ENCODE measurements at regions not wholly inside any gene's neighbourhood (a gene's known extent, or its start where the extent isn't known, plus 50 kb on each side); places are given as distances from the start of the nearest gene placed in this dataset.
"Not testable (repeated sequence)": the region's sequence is repeated elsewhere in the genome, so short reads cannot be mapped to it uniquely, and the experiment has no call there.

DNA sequence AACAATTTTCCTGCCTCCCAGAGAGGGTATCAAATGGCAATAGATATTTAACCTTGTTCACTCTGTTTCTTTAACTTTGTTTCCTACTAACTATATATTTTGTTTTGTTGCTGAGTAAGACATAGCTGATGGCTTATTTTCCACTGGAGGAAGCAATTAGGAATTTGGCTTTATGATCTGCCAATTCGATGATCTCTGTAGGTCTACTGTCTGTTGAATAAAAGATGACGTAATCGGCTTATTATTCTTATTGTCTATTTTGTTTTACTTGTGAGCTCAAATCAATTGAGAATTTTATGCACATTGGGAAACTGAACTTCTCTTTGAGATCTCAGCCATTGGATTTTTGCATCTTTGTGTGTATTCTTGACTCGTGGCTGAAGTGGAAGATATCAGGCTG is 862.6 kb downstream of the EFNB2 start:
- Histone ChIP-seq H3K36me3 (no peaks in the 10 kb centered on the region), H3K9me3 (ENCODE audit: low read depth) (no peaks in the 10 kb centered on the region), H3K4me3 (no peak overlapping the region), H3K27me3 (no peaks in the 10 kb centered on the region), H3K4me1 (ENCODE audit: low read depth) (no peaks in the 10 kb centered on the region), H3K27ac (no peak overlapping the region)
- no peak for DNase-seq (ENCODE audit: low read depth in 1 of 2, low spot score in 1 of 2)
- TF ChIP-seq, protein P1, sequence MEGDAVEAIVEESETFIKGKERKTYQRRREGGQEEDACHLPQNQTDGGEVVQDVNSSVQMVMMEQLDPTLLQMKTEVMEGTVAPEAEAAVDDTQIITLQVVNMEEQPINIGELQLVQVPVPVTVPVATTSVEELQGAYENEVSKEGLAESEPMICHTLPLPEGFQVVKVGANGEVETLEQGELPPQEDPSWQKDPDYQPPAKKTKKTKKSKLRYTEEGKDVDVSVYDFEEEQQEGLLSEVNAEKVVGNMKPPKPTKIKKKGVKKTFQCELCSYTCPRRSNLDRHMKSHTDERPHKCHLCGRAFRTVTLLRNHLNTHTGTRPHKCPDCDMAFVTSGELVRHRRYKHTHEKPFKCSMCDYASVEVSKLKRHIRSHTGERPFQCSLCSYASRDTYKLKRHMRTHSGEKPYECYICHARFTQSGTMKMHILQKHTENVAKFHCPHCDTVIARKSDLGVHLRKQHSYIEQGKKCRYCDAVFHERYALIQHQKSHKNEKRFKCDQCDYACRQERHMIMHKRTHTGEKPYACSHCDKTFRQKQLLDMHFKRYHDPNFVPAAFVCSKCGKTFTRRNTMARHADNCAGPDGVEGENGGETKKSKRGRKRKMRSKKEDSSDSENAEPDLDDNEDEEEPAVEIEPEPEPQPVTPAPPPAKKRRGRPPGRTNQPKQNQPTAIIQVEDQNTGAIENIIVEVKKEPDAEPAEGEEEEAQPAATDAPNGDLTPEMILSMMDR (IDR thresholded peaks at IDR 0.05; ENCODE audit: low read depth, low read length) = no peak

- DNase-seq (ENCODE audit: low read depth in 1 of 2, low spot score in 1 of 2); H3K36me3 ChIP-seq; H3K27ac ChIP-seq; H3K9me3 ChIP-seq (ENCODE audit: low read depth); H3K4me3 ChIP-seq; H3K27me3 ChIP-seq; H3K4me1 ChIP-seq (ENCODE audit: low read depth): not testable (repeated sequence)
Measured at GRCh38 chr13:105671131-105671530, 864.3 kb downstream of the EFNB2 start.

DNA sequence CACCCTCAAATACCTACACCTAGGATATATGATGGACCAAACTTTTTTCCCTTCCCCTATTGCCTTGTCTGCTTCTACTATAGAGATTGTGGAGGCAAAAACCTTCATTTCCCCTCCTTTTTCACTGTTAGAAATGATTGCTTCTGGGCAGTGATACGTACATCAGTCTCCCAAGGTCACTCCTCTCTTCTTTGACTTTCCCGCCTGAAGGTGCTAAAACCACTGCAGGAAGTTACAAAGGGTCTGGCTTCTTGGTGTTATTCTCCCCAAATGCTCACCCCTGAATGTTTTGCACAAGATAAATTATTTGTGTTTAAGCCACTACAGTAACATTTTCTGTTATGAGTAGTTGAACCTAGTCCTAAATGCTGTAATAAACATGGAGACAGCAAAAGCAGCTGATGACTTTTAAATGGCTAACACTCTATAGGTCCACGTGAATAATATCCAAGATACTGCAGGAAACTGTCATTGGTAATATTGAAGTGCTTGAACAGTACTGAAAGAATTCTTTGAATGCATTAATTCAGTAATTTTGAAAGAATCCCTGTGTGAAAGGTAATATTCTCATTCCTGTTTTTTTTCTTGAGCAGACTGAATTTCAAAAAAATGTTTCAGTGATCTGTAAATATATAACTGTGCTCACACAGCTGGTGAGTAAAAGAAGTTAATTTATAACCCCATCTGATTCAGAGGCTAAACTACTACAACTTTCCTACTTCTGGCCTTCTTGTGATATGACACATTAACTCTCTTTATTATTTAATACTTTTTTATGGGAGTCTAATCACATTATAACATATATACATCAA is 865.1 kb downstream of the EFNB2 start:
- no peaks in the 10 kb centered on the region for H3K36me3 ChIP-seq
- no peaks in the 10 kb centered on the region for H3K4me1 ChIP-seq (ENCODE audit: low read depth)
- no peak overlapping the region for H3K27ac ChIP-seq
- H3K9me3 ChIP-seq (ENCODE audit: low read depth) = no peaks in the 10 kb centered on the region
- no peak for DNase-seq (ENCODE audit: low read depth in 1 of 2, low spot score in 1 of 2)
- H3K27me3 ChIP-seq = no peaks in the 10 kb centered on the region
- H3K4me3 ChIP-seq = no peak overlapping the region
- TF ChIP-seq, protein P1 (IDR thresholded peaks at IDR 0.05; ENCODE audit: low read depth, low read length) = no peak

DNA sequence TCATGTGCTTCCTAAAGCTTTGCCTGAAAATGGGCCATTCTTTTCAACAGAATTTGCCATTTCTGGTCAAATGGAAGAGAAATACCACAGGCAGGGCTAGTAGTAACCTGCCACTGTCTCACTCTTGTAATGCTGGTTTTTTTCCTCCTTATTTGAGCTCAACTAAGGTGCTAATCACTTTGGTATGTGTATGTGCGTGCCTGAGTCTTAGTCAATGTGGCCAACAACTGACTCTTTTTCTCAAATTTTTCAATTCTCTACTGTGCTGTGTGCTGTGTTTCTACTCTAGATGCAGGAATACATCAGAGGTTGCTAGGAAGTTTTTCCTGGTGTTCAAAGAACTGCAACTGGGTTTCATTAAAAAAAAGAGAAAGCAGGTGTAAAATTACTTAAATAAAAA is 870.2 kb downstream of the EFNB2 start:
- no peaks in the 10 kb centered on the region for H3K36me3 ChIP-seq
- TF ChIP-seq, protein P1 (IDR thresholded peaks at IDR 0.05; ENCODE audit: low read depth, low read length) = no peak
- peaks cover 10% of the 10 kb centered on the region for H3K4me1 ChIP-seq (ENCODE audit: low read depth)
- H3K9me3 ChIP-seq (ENCODE audit: low read depth) = no peaks in the 10 kb centered on the region
- no peak overlapping the region for H3K27ac ChIP-seq
- no peaks in the 10 kb centered on the region for H3K27me3 ChIP-seq
- H3K4me3 ChIP-seq = no peak overlapping the region
- no peak for DNase-seq (ENCODE audit: low read depth in 1 of 2, low spot score in 1 of 2)

DNA sequence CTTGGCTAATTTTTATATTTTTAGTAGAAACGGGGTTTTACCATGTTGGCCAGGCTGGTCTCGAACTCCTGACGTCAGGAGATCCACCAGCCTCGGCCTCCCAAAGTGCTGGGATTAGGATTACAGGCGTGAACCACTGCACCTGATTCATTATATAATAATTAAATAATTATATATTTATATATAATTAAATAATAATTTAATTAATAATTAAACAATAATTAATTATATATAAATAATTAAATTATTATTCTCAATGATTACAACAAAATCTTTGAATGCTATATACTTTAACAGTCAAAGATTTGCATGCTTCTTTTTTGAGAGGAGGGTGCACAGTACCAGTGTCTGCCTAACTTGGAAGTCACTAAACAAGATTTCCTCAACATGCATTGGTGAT is 872.3 kb downstream of the EFNB2 start:
- Histone ChIP-seq H3K27ac (no peak overlapping the region), H3K4me1 (ENCODE audit: low read depth) (peaks cover 18% of the 10 kb centered on the region), H3K9me3 (ENCODE audit: low read depth) (no peaks in the 10 kb centered on the region), H3K4me3 (no peak overlapping the region), H3K27me3 (no peaks in the 10 kb centered on the region), H3K36me3 (no peaks in the 10 kb centered on the region)
- TF ChIP-seq, protein P1 (IDR thresholded peaks at IDR 0.05; ENCODE audit: low read depth, low read length) = no peak
- DNase-seq (ENCODE audit: low read depth in 1 of 2, low spot score in 1 of 2) = no peak

GRCh38 chr13:105660561-105660960 is 874.9 kb downstream of the EFNB2 start:
- no peak for DNase-seq (ENCODE audit: low read depth in 1 of 2, low spot score in 1 of 2)
- TF ChIP-seq, protein P1 (IDR thresholded peaks at IDR 0.05; ENCODE audit: low read depth, low read length) = no peak
- H3K27me3 ChIP-seq = no peaks in the 10 kb centered on the region
- no peak overlapping the region for H3K4me3 ChIP-seq
- peak overlapping the region; percentile 36 for H3K27ac ChIP-seq
- no peaks in the 10 kb centered on the region for H3K36me3 ChIP-seq
- H3K9me3 ChIP-seq (ENCODE audit: low read depth) = no peaks in the 10 kb centered on the region
- peaks cover 20% of the 10 kb centered on the region for H3K4me1 ChIP-seq (ENCODE audit: low read depth)

Measured in cardiac muscle cell (in vitro differentiated cells and primary cell).